Small intestine (tissue), 7 donors: ENCODE measurements at regions not wholly inside any gene's neighbourhood (a gene's known extent, or its start where the extent isn't known, plus 50 kb on each side); places are given as distances from the start of the nearest gene placed in this dataset.

Source experiments
- DNase-seq, 2 donors: peaks; one replicate each; pipeline versions ENCODE4 v3.0.0 to v3.0.0-alpha.2; 2013
- FAIRE-seq: peaks from 2 replicates; lab custom pipeline; 2012; peaks lifted over from hg19 to GRCh38; lab: Jason Lieb, UNC
- H3K27ac ChIP-seq, 3 donors: one replicate each; pipeline ENCODE4 v1.5.1; 2013; ENCODE audit warnings: low read length in 2 of 3, mild to moderate bottlenecking in 2 of 3, control low read depth in 1 of 3, inconsistent platforms in 1 of 3, low read depth in 1 of 3, moderate library complexity in 1 of 3
- H3K27me3 ChIP-seq, 3 donors: one replicate each; pipeline ENCODE4 v1.6.1; 2013; ENCODE audit warnings: low read length in 3 of 3, inconsistent platforms in 1 of 3; ENCODE audit not compliant: control insufficient read depth in 3 of 3, insufficient read depth in 3 of 3
- H3K36me3 ChIP-seq, 3 donors: one replicate each; pipeline ENCODE4 v1.6.1; 2013; ENCODE audit warnings: low read length in 3 of 3, inconsistent platforms in 1 of 3, low read depth in 1 of 3, mild to moderate bottlenecking in 1 of 3, moderate library complexity in 1 of 3; ENCODE audit not compliant: control insufficient read depth in 3 of 3, insufficient read depth in 2 of 3
- H3K4me1 ChIP-seq, 3 donors: one replicate each; pipeline ENCODE4 v1.6.1; 2013; ENCODE audit warnings: low read length in 2 of 3, inconsistent platforms in 1 of 3, low read depth in 1 of 3, mild to moderate bottlenecking in 1 of 3, moderate library complexity in 1 of 3; ENCODE audit not compliant: control insufficient read depth in 3 of 3, insufficient read depth in 2 of 3
- H3K4me3 ChIP-seq, 3 donors: one replicate each; pipeline ENCODE4 v1.5.1; 2013; ENCODE audit warnings: low read length in 3 of 3, control low read depth in 1 of 3, inconsistent platforms in 1 of 3, low read depth in 1 of 3, mild to moderate bottlenecking in 1 of 3, moderate library complexity in 1 of 3
- H3K9me3 ChIP-seq, 2 donors: one replicate each; pipeline ENCODE4 v1.6.1; 2013; ENCODE audit warnings: low read depth in 1 of 2, low read length in 1 of 2; ENCODE audit not compliant: control insufficient read depth in 2 of 2, insufficient read depth in 1 of 2
- WGBS, 3 donors: extraction: QIAGEN DNeasy Blood & Tissue Kit; methylation state at CpG; one replicate each; pipeline ENCODE4 v1.1.7; 2013; 5-methylcytosine and 5-hydroxymethylcytosine counted together
- donor health status: healthy with polysubstance abuse.
- donor health status: control.
- donor health status: control.
- donor health status: Bipolar disorder and iron deficiency.
- donor health status: healthy.

GRCh38 chr12:125377093-125377492 lies 311.9 kb downstream of the AACS start:
- 82 to 100% (median 86%) methylated on average over 1 of the region's 1 CpG for WGBS, 3 donors
- Histone ChIP-seq H3K27me3 (peaks cover 0 to 6% (median 0%) of the 10 kb centered on the region in 3 donors), H3K9me3 (peaks cover 0 to 4% of the 10 kb centered on the region in 2 donors), H3K4me1 (no peaks in the 10 kb centered on the region), H3K4me3 (no peak overlapping the region), H3K27ac (no peak overlapping the region), H3K36me3 (no peaks in the 10 kb centered on the region)
- no peak for DNase-seq
- no peak for FAIRE-seq

GRCh38 chr12:125381373-125381772 lies 316.1 kb downstream of the AACS start:
- H3K27ac ChIP-seq = no peak overlapping the region
- no peak overlapping the region for H3K4me3 ChIP-seq
- H3K27me3 ChIP-seq = peaks cover 0 to 6% (median 0%) of the 10 kb centered on the region in 3 donors
- FAIRE-seq (no peak), DNase-seq (no peak)
- H3K9me3 ChIP-seq = peaks cover 0 to 4% of the 10 kb centered on the region in 2 donors
- WGBS, 3 donors = 70 to 77% (median 71%) methylated on average over 4 of the region's 4 CpGs
- H3K4me1 ChIP-seq = no peaks in the 10 kb centered on the region
- H3K36me3 ChIP-seq = no peaks in the 10 kb centered on the region

GRCh38 chr12:125382926-125383325 lies 317.7 kb downstream of the AACS start:
- no peak overlapping the region for H3K4me3 ChIP-seq
- H3K4me1 ChIP-seq = no peaks in the 10 kb centered on the region
- H3K27ac ChIP-seq = no peak overlapping the region
- DNase-seq (no peak), FAIRE-seq (no peak)
- no peaks in the 10 kb centered on the region for H3K36me3 ChIP-seq
- WGBS, 3 donors = 67 to 77% (median 76%) methylated on average over 4 of the region's 4 CpGs
- peaks cover 0 to 4% of the 10 kb centered on the region in 2 donors for H3K9me3 ChIP-seq
- no peaks in the 10 kb centered on the region for H3K27me3 ChIP-seq

GRCh38 chr12:125386652-125387051 lies 321.4 kb downstream of the AACS start:
- Histone ChIP-seq H3K4me1 (no peaks in the 10 kb centered on the region), H3K27ac (no peak overlapping the region), H3K27me3 (no peaks in the 10 kb centered on the region), H3K36me3 (no peaks in the 10 kb centered on the region), H3K4me3 (no peak overlapping the region), H3K9me3 (no peaks in the 10 kb centered on the region)
- DNase-seq (no peak), FAIRE-seq (no peak)
- WGBS, 3 donors = 45 to 58% (median 50%) methylated on average over 1 of the region's 1 CpG

- no peaks in the 10 kb centered on the region for H3K36me3 ChIP-seq
- H3K4me1 ChIP-seq = no peaks in the 10 kb centered on the region
- DNase-seq = peak; percentile 37 to 45
- H3K9me3 ChIP-seq = no peaks in the 10 kb centered on the region
- no peaks in the 10 kb centered on the region for H3K27me3 ChIP-seq
- no peak overlapping the region for H3K27ac ChIP-seq
- no peak overlapping the region for H3K4me3 ChIP-seq
- no peak for FAIRE-seq
These were observed 322.0 kb downstream of the AACS start for GRCh38 chr12:125387206-125387605.

GRCh38 chr12:125389061-125389697 lies 323.9 kb downstream of the AACS start:
- Histone ChIP-seq H3K36me3 (no peaks in the 10 kb centered on the region), H3K9me3 (no peaks in the 10 kb centered on the region), H3K4me3 (no peak overlapping the region), H3K27ac (no peak overlapping the region), H3K27me3 (no peaks in the 10 kb centered on the region), H3K4me1 (no peaks in the 10 kb centered on the region)
- no peak for DNase-seq
- no peak for FAIRE-seq

GRCh38 chr12:125393569-125393968 lies 328.3 kb downstream of the AACS start:
- H3K36me3 ChIP-seq = no peaks in the 10 kb centered on the region
- no peaks in the 10 kb centered on the region for H3K4me1 ChIP-seq
- H3K27ac ChIP-seq = no peak overlapping the region
- no peak overlapping the region for H3K4me3 ChIP-seq
- peaks cover 0 to 2% of the 10 kb centered on the region in 2 donors for H3K9me3 ChIP-seq
- H3K27me3 ChIP-seq = no peaks in the 10 kb centered on the region
- FAIRE-seq (no peak), DNase-seq (no peak)
- WGBS, 3 donors = 50 to 60% (median 58%) methylated on average over 7 of the region's 7 CpGs

GRCh38 chr12:125395583-125396215 lies 330.5 kb downstream of the AACS start:
- H3K27ac ChIP-seq = no peak overlapping the region
- no peak overlapping the region for H3K4me3 ChIP-seq
- H3K36me3 ChIP-seq = no peaks in the 10 kb centered on the region
- 77 to 86% (median 81%) methylated on average over 5 of the region's 5 CpGs for WGBS, 3 donors
- no peaks in the 10 kb centered on the region for H3K27me3 ChIP-seq
- no peak for DNase-seq
- FAIRE-seq = no peak
- peaks cover 0 to 9% of the 10 kb centered on the region in 2 donors for H3K9me3 ChIP-seq
- H3K4me1 ChIP-seq = no peaks in the 10 kb centered on the region
